ENCODE measurements at regions not wholly inside any gene's neighbourhood (a gene's known extent, or its start where the extent isn't known, plus 50 kb on each side); places are given as distances from the start of the nearest gene placed in this dataset.
"Not testable (repeated sequence)": the region's sequence is repeated elsewhere in the genome, so short reads cannot be mapped to it uniquely, and the experiment has no call there.

DNA sequence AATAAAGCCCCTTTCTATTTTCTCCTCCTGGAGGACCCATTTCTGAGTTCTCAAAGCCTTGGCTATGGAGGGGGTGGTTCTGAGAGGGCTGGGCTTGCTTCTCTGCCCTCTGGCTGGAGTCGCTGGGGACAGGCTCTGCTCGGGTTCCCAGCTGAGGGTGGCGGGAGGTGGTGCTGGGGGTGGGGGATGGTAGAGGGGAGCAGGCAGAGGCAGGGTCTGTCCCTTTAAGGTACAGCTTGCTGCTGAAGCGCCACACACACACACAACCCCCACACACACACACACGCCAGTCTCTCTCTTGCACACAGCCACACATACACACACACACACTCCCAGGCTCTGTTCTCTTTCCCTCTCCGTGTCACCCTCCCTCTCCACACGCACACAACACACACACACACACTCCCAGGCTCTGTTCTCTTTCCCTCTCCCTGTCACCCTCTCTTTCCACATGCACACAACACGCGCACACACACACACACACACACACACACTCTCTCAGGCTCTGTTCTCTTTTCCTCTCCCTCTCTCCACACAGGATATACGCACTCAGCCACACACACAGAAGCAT is 69.8 kb upstream of the SSBP3 start:
- in situ Hi-C loops (cut with MboI; ENCODE audit: low sequenced_read_pairs), result loop anchor here (25.0 kb wide), 2 partner anchors 164 to 614 kb away; no protein-coding TSS in a partner anchor

DNA sequence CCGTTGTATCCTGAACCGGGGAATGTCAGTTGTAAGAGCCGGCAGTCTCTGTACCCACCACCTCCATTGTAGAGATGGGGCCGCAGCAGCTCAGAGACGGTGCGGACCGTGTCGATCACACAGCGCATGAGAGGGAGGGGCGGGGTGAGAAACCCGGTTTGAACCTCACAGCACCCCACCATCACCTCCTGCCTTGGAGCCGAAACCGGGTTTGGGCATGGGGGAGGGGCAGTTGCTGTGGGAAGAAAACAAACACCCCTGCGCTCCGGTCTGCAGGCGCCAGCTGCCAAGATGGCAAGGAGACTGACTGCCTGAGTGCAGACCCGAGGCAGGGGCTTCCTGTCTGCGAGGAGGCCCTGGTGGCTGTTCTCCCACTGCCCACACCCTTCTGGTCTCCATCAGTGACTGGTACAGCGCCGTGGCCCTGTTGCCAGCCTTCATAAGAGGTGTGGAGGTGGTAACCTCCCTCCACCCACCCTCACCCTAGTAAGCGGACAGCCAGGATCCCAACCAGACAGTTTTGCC is 69.2 kb upstream of the SSBP3 start:
- in situ Hi-C loops (cut with MboI; ENCODE audit: low sequenced_read_pairs), result loop anchor here (25.0 kb wide), 2 partner anchors 163 to 613 kb away; no protein-coding TSS in a partner anchor

DNA sequence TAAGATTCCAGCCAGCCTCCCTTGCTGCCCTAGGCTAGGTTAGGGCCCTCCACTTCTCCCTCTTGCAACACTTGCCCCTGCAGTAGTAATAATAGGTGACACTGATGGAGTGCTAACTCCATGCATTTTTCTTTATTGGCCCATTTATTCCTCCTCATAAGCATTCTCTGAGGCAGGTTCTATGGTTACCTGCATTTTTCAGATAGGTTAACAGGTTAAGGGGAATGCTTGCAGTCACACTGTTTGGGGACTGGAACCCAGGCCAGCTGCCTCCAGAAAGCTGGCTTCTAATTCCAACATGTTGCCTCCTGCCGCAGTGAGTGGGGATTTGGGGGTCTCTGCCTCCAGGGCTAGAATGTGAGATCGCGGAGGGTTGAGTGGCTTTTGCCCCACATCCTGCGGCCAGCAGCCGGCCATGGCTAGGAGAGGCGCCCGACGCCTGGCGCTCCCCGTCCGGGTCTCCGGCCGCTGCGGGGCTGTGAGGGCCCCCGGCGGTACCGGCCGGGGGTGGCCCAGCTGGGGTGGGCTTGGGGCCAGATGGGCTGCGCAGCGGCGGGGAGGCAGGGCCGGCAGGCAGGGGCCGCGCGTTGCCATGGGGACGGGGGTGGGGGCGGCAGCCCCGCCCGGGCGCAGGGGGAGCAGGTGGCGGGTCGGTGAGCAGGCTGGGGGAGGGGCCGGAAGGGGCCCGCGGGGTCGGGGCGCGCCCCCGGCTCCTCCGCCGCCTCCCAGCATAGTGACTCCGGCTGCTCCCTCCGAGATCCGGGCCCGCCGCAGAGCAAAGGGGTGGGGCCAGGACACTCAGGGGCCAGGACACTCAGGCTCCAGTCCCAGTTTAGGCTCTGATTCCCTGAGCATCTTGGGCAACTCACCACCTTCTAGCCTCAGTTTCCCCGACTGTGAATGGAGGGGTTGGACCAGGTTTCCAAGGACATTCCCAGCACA is 68.4 kb upstream of the SSBP3 start:
- in situ Hi-C loops (cut with MboI; ENCODE audit: low sequenced_read_pairs), result loop anchor here (25.0 kb wide), 2 partner anchors 162 to 612 kb away; no protein-coding TSS in a partner anchor

DNA sequence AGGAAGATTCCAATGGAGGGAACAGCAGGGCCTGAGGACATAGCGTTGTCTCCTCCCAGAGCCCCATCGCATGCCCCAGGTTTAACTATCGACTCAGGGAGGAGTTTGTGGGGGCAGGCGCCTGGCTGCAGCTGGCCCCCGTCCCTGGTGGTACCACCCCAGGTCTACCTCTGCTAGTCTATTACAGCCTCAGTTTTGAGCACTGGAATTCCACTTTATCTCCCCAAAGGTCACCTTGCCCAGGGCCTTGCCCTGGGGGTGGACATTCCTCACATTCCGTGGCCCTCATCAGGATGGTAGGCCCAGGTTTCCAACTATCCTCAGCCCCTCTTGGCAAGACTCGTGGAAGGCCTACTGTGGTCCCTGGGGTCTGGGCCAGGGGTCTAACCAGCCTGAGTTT is 65.4 kb upstream of the SSBP3 start:
- in situ Hi-C loops (cut with MboI; ENCODE audit: low sequenced_read_pairs), result no loop called here

DNA sequence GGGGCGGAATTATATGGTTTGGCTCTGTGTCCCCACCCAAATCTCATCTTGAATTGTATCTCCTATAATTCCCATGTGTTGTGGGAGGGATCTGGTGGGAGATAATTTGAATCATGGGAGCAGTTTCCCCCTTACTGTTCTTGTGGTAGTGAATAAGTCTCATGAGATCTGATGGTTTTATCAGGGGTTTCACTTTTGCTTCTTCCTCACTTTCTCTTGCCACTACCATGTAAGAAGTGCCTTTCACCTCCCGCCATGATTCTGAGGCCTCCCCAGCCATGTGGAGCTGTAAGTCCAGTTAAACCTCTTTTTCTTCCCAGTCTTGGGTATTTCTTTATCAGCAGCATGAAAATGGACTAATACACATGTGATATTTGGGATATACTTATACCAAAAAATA is 63.2 kb upstream of the SSBP3 start:
- in situ Hi-C loops (cut with MboI; ENCODE audit: low sequenced_read_pairs), result not testable (repeated sequence)

DNA sequence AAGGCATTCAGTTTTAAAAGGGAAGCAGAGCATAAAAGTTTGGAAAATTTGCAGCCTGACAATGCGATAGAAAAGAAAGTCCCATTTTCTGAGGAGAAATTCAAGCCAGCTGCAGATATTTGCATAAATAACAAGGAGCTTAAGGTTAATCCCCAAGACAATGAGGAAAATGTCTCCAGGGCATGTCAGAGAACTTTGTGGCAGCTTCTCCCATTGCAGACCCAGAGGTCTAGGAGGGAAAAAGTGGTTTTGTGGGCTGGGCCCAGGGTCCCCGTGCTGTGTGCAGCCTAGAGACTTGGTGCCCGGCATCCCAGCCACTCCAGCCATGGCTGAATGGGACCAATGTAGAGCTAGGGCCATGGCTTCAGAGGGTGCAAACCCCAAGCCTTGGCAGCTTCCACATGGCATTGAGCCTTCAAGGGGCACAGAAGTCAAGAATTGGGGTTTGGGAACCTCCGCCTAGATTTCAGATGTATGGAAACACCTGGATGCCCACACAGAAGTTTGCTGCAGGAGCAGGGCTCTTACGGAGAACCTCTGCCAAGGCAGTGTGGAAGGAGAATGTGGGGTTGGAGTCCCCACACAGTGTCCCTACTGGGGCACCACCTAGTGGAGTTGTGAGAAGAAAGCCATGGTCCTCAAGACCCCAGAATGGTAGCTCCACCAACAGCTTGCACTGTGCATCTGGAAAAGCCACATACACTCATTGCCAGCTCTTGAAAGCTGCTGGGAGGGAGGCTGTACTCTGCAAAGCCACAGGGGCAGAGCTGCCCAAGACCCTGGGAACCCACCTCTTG is 62.3 kb upstream of the SSBP3 start:
- in situ Hi-C loops (cut with MboI; ENCODE audit: low sequenced_read_pairs), result not testable (repeated sequence)

DNA sequence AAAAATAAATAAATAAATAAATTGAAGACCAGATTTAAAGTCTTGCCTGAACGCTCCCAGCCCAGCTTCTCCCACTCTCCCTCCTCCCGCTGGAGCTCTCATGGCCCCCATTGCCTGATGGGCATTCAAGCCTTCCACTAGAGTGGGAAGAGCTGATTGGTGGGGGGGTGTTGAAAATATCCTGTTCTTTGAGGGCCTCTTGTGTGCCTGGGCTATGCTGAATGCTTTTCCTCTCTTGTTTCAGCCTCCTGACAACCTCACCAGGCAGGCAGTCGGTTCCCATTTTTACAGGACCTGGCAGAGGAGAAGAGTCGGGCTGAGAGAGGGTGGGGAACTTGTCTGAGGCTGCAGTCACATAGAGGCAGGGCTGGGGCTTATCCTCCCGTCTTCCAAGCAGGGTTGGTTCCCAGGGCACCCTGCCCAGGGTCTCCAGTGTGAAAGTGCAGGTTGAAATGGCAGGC is 59.2 kb upstream of the SSBP3 start:
- in situ Hi-C loops (cut with MboI; ENCODE audit: low sequenced_read_pairs), result no loop called here

DNA sequence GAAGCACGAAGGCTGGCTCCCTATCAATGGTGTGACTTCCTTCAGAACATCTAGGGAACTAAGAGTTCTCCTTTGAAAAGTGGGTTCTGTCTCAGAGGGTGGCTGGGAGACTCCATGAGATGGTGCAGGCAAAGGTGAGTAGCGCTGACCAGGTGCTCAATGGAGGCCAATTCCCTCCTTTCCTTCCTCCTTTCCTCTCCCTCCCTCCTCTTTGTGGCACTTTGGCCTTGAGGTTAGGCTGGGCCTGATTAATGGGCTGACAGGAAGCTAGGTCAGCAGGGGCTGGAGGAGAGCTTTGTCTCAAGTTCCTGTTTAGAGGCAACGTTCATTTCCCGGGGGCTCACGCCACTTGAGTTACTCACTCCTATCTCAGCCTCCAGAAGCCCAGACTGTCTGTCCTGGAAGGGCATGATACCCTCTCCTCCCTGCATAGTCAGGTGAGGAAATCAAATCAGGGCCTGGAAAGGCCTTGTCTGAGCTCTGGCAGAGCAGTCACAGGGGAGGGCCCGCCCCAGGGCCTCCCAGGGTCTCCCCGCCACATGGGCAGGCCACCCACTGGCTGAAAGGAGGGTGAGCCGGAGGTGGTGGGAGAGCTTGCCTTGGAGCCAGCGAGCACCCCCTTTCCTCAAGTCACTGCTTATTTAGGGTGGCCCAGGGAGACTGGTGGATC is 58.4 kb upstream of the SSBP3 start:
- in situ Hi-C loops (cut with MboI; ENCODE audit: low sequenced_read_pairs), result no loop called here

DNA sequence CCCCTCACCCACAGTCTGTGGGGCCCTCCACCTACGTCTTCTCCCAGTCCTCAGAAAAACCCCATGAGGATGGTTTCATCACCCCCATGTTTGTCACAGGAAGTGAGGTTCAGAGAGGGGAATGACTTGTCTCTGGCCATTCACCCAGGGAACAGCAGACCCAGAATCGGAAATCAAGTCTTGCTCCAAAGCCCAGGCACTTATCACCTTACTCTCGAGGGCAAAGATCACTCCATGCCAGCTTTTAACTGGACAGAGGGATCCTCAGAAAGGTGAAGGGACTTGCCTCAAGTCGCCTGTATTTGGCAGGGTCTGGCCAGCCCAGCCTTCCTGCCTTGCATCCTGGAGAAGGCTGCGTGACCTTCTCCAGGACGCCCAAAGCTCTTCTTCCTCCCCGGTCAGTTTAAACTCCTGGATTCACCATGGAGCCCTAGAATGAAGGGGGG is 57.9 kb upstream of the SSBP3 start:
- in situ Hi-C loops (cut with MboI; ENCODE audit: low sequenced_read_pairs), result no loop called here

DNA sequence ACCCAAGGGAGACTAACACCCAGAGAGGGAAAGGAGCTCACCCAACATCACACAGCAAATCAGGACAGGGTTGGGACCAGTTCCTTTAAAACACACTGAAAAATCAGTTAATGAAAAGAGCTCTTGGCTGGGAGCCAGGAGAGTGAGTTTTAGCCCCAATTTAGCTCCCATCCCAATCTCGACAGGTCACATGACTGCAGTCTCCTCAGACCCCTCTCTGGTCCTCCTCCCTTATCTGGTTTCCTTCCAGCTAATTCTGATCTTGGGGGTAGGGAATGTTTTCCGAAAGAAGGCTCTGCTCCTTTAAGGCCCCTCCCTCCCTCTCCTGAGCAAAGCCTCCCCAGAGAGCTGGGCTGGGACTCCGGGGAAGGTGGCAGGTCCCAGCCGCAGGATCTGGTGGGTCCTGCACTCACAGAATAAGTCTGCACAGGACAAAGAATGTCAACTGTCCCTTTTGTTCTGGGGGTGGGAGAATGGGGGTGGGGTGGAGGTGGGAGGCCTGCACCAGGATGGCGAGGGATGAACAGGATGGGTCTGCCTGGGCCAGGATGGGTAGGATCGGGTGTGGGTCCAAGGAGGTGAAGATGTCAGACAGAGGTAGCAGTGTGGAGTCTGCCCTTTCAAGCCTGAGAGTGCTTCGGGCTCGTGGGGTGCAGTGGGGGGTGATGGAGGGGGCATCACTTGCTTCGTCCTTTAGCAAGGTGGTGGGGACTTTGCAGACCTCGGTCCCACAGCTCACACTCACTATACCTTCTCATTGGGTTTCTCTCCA is 57.3 kb upstream of the SSBP3 start:
- in situ Hi-C loops (cut with MboI; ENCODE audit: low sequenced_read_pairs), result no loop called here

DNA sequence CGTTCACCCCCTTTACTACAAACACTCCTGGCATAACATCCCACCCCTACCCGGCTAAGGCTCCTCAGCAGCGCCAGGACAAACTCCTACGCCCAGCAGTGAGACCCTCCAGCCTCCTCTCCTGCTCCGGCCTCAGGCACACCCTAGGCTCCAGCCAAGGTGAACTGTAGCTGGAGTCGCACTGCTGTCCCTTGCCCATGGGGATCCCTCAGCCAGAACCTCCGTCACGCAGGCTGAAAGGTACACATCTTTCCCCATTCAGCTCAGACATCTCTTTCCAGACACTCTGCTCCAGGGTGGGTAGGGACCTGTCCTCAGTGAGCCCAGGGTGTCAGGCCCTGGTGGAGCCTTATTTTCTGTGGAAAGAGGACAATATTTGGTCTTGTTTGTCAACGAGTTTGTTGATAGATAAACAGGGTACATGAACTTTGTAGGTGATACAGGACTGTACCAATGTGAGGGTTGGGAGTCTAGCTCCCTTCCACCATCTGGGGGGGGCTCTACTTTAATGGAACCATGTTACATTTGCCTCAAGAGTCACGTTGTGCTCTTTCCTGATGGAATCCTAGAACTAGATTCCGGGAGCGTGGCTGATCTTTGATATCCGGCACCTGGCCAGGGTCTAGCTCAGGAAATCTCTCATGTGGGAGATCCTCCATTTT is 56.5 kb upstream of the SSBP3 start:
- in situ Hi-C loops (cut with MboI; ENCODE audit: low sequenced_read_pairs), result no loop called here

DNA sequence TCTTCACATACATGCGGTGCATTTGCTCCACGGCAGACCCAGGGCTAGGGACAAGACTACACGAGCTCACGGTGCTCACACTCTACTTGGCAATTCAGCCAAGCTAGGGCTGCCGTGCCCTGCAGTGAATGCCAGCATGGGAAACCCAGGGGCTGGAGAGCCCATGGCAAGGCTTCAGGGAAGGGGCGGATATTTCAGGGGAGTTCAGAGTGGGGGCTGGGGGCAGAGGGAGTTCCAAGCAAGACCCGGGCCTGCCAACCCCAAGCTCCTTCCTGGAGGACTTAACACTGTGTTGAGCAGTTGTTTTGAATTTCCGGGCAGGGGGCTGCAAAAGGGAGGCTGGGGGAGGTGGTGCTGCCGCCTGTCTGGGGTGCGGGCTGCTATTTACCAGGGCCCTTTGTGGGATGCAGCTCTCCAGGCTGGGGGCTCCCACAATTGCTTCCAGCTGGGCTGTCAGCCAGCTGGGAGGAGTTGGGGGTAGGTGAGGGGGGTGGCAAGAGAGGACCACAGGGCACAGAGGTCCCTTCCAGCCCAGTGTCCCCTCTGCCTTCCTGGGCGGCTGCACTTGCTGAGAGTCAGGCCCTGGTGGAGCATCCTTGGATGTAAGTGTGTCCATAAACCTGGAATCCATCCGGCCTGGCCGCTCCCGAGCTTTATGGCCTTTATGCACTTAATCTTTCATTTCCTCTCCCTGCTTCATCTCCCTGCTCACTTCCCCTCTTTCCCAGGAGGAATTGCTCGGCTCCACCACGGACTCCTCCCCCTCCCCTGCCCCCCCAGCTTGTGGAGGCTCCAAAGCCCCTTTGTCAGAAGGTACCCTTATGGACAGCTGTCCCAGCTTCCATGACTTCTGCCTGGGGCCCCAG is 55.8 kb upstream of the SSBP3 start:
- in situ Hi-C loops (cut with MboI; ENCODE audit: low sequenced_read_pairs), result no loop called here

DNA sequence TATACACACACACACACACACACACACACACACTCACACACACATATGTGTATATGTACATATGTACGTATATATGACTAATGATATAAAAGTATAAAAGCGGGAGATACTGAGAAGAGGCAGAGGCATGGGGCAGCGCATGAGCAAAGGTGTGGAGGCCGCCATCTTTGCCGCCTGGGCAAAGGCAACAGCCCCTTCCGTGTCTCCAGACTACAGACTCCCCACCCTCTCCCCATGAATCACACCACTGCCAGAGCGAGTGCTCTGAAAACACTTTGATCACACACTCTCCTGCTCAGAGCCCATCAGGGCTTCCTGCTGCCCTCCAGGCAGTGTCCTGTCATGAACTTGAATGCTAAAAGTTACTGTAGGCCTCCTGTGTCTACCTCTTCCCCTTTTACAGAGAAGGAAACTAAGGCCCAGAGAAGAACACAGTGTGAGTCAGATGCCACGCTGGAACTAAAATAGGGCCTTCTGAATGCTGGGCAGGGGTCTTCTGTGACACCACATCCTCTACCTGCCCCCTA is 54.7 kb upstream of the SSBP3 start:
- in situ Hi-C loops (cut with MboI; ENCODE audit: low sequenced_read_pairs), result no loop called here

DNA sequence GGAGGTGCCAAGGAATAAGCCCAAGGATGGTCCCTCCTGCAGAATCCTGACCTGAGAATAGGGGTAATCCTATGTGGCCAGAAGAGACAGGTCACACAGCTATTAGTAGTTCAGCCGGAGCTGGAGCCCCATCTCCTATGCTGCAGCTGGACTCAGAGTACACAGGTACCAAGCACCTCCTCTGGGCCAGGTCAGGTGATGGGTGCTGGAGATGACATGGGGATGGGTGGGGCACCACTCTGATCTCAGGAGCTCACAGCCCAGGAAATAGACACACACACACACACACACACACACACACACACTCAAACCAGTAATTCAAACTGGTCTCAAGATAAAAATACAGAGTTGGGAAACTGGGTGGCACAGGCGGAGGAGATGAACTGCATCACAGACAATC is 54.2 kb upstream of the SSBP3 start:
- in situ Hi-C loops (cut with MboI; ENCODE audit: low sequenced_read_pairs), result no loop called here

DNA sequence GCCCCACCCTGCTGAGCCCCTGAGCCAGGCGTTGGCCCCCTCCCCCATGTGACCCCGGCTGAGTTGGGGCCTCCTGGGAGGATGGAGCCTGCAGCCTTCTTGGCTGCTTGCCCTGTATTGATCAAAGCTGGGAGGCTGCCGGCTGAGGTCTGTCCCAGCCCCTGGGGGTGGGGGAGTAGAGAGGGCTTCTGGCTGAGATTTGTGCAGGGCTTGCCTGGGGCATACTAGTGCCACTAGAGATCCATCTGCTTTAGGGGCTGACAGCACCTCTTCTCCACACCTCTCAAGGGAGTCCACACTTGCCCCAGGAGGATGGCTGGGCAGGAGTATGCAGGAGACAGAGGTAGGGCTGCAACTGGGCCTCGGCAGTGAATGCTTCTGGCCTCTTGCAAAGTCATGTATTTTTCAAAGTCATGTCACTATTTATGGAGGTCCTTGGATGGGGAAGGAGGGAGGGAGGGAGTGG is 53.6 kb upstream of the SSBP3 start:
- in situ Hi-C loops (cut with MboI; ENCODE audit: low sequenced_read_pairs), result no loop called here

DNA sequence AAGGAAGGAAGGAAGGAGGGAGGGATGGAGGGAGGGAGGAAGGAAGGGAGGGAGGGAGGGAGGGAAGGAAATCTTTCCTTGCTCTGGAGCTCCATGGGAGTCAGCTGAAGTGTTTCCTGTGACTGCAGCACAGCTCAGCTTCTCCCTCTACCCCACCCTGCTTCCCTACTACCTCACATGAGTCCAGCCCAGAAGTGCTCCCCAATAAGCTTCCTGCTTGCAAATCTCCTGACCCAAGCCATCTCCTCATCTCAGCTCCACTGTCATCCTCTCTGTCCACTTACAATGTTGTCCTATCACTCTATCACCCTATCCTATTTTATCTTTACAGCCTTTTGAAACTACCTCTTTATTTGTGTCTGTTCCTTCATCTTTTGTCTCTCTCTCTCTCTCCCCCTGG is 52.9 kb upstream of the SSBP3 start:
- in situ Hi-C loops (cut with MboI; ENCODE audit: low sequenced_read_pairs), result no loop called here

DNA sequence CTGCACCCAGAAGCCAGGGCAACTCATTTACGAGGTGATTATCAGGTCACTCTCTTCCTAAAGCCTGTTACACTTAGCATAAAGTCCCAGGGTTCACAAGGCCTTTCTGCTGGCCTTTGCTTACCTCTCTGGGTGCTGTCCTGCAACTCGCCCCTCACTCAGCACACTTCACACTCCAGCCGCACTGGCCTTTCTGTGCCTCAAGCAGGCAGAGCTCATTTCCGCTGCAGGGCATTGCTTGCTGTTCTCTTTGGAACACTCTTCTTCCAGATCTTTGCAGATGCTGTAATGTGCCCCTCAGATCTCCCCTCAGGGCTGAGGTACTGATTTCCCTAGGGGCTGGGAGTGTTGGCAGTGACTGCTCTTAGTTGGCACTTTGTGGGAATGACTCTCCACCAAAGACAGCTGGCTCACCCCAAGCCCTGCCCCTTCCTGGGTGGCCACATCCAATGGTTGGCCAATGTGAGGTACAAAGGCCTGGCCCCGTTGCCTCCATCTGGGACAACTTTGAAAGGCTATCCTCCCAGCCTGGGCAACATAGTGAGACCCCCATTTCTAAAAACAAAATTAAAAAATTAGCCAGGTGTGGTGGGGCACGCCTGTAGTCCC is 50.8 kb upstream of the SSBP3 start:
- in situ Hi-C loops (cut with MboI; ENCODE audit: low sequenced_read_pairs), result no loop called here
